Hepatocyte (in vitro differentiated cells): ENCODE measurements at regions not wholly inside any gene's neighbourhood (a gene's known extent, or its start where the extent isn't known, plus 50 kb on each side); places are given as distances from the start of the nearest gene placed in this dataset.

Experiments used
- DNase-seq: peaks from one replicate; pipeline ENCODE4 v3.0.0-alpha.2; 2016; ENCODE audit warnings: low spot score
- H2AFZ ChIP-seq: fragments of 200-600 bp; sonication (generic); 2 replicates; pipeline ENCODE4 v1.6.0; 2016; ENCODE audit warnings: antibody characterized with exemption, mild to moderate bottlenecking
- H3K27ac ChIP-seq: fragments of 200-600 bp; sonication (generic); 2 replicates; pipeline ENCODE4 v1.5.1; 2016; ENCODE audit warnings: mild to moderate bottlenecking
- H3K27me3 ChIP-seq: fragments of 200-600 bp; sonication (generic); 2 replicates; pipeline ENCODE4 v1.6.1; 2016
- H3K36me3 ChIP-seq: fragments of 200-600 bp; sonication (generic); replicated peaks from 2 replicates; pipeline ENCODE4 v1.5.1; 2016; ENCODE audit warnings: low read depth; ENCODE audit not compliant: insufficient read depth
- H3K4me1 ChIP-seq: fragments of 200-600 bp; sonication (generic); 2 replicates; pipeline ENCODE4 v1.5.1; 2016; ENCODE audit warnings: mild to moderate bottlenecking, moderate library complexity; ENCODE audit not compliant: insufficient read depth
- H3K4me2 ChIP-seq: fragments of 200-600 bp; sonication (generic); 2 replicates; pipeline ENCODE4 v1.6.0; 2016
- H3K4me3 ChIP-seq: fragments of 200-600 bp; sonication (generic); 2 replicates; pipeline ENCODE4 v1.5.1; 2016; ENCODE audit warnings: mild to moderate bottlenecking
- H3K79me2 ChIP-seq: fragments of 200-600 bp; sonication (generic); 2 replicates; pipeline ENCODE4 v1.6.0; 2017; ENCODE audit warnings: mild to moderate bottlenecking
- H3K9me2 ChIP-seq: fragments of 200-600 bp; sonication (generic); replicated peaks from 2 replicates; pipeline ENCODE4 v1.6.0; 2017; ENCODE audit warnings: mild to moderate bottlenecking; ENCODE audit not compliant: insufficient read depth
- H3K9me3 ChIP-seq: fragments of 200-600 bp; sonication (generic); 2 replicates; pipeline ENCODE4 v1.5.1; 2016; ENCODE audit warnings: low read depth, mild to moderate bottlenecking
- H4K20me1 ChIP-seq: fragments of 200-600 bp; sonication (generic); 2 replicates; pipeline ENCODE4 v1.6.0; 2016; ENCODE audit warnings: mild to moderate bottlenecking; ENCODE audit not compliant: insufficient read depth, poor library complexity, severe bottlenecking
- EZH2 ChIP-seq: fragments of 200-600 bp; sonication (generic); IDR thresholded peaks from 2 replicates; pipeline ENCODE4 v1.6.1; 2016; ENCODE audit warnings: antibody characterized with exemption, mild to moderate bottlenecking, borderline replicate concordance
- EZH2phosphoT487 ChIP-seq: fragments of 200-600 bp; sonication (generic); IDR thresholded peaks from one replicate; pipeline ENCODE4 v1.6.1; 2018; ENCODE audit warnings: antibody characterized with exemption, mild to moderate bottlenecking, low read depth, moderate library complexity; ENCODE audit not compliant: unreplicated experiment, severe bottlenecking
- WGBS: methylation state at CpG from one replicate; pipeline ENCODE4 v1.1.6; 2016; ENCODE audit warnings: low lambda C conversion rate; ENCODE audit errors: missing lambda C conversion rate; 5-methylcytosine and 5-hydroxymethylcytosine counted together
- TF ChIP-seq, protein P1 (sequence below): fragments of 200-600 bp; sonication (generic); IDR thresholded peaks from 2 replicates; pipeline ENCODE4 v1.5.1; 2016; ENCODE audit warnings: antibody characterized with exemption, mild to moderate bottlenecking; ENCODE audit not compliant: poor library complexity

DNA sequence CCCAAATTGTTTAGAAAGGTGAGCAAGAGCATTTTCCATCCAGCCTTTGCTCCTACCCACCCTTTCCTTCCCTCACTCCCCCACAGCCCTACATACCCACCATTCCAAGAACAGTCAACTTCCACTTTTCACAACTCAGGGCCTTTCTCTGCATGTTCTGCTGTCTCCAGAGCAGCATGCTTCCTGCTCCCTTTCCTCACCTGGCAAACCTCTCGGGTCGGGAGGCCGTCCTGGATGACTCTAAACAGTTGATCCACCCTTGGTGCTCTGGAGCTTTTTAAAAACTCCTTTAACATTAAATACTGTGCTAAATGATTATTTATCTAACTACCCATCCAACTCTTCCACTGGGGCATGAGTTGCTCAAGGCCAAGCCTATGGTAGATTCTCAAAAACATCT is 200.6 kb downstream of the SETD4 start:
- Histone ChIP-seq H2AFZ (no peak overlapping the region), H3K4me3 (no peak overlapping the region), H3K79me2 (no peaks in the 10 kb centered on the region), H3K9me3 (no peaks in the 10 kb centered on the region), H3K4me1 (peaks cover 9% of the 10 kb centered on the region), H3K9me2 (no peaks in the 10 kb centered on the region), H3K4me2 (peak overlapping the region; percentile 33), H4K20me1 (no peaks in the 10 kb centered on the region), H3K36me3 (no peaks in the 10 kb centered on the region), H3K27ac (no peak overlapping the region), H3K27me3 (no peaks in the 10 kb centered on the region)
- 74% methylated on average over 3 of the region's 3 CpGs for WGBS
- no peak for DNase-seq
- TF ChIP-seq EZH2: no peak
- TF ChIP-seq, protein P1, sequence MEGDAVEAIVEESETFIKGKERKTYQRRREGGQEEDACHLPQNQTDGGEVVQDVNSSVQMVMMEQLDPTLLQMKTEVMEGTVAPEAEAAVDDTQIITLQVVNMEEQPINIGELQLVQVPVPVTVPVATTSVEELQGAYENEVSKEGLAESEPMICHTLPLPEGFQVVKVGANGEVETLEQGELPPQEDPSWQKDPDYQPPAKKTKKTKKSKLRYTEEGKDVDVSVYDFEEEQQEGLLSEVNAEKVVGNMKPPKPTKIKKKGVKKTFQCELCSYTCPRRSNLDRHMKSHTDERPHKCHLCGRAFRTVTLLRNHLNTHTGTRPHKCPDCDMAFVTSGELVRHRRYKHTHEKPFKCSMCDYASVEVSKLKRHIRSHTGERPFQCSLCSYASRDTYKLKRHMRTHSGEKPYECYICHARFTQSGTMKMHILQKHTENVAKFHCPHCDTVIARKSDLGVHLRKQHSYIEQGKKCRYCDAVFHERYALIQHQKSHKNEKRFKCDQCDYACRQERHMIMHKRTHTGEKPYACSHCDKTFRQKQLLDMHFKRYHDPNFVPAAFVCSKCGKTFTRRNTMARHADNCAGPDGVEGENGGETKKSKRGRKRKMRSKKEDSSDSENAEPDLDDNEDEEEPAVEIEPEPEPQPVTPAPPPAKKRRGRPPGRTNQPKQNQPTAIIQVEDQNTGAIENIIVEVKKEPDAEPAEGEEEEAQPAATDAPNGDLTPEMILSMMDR: no peak
- TF ChIP-seq EZH2phosphoT487: no peak

DNA sequence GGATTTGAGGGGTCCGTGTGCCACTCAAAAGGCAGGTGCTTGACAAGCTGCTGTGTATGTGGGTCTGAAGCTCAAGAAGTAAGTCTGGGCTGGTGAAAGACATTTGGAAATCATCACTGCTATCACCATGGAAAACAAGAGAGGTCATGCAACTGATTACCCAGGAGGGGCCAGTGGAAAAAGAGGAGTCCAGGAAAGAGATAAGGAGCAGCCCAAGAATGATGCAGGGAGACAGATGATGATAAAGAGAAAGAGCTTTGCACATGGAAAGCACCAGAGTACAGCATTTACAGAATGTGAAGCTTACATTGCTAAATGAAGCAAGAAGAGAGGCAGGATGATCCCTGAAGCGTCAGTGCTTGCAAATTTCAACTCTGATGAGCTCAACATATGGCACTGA is 203.2 kb downstream of the SETD4 start:
- Histone ChIP-seq H3K79me2 (no peaks in the 10 kb centered on the region), H3K9me2 (no peaks in the 10 kb centered on the region), H3K4me1 (peaks cover 9% of the 10 kb centered on the region), H3K9me3 (no peaks in the 10 kb centered on the region), H3K4me2 (no peak overlapping the region), H3K27ac (no peak overlapping the region), H3K27me3 (no peaks in the 10 kb centered on the region), H3K36me3 (no peaks in the 10 kb centered on the region), H3K4me3 (no peak overlapping the region), H2AFZ (no peak overlapping the region), H4K20me1 (no peaks in the 10 kb centered on the region)
- DNase-seq: peak; percentile 16
- TF ChIP-seq EZH2 (no peak), EZH2phosphoT487 (no peak)
- TF ChIP-seq, protein P1: no peak
- WGBS: 75% methylated on average over 2 of the region's 2 CpGs

DNA sequence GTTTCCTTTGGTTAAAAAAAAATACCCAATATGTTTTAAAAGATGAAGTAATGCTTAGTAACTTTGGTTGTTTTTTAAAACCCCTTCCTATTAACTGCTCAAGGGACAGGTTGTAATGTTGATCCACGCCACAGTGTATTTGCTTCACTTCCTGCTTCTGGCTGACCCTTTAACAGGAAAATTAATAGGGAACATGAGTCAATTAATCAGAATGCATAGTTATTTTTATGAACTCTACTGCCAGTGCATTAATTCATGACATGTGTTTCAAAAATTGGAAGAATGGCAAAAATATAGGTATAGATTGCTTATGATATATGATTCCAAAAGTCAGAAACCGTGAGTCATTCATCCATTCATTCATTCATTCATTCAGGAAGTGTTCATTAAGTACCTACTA is 204.8 kb downstream of the SETD4 start:
- Histone ChIP-seq H3K4me3 (no peak overlapping the region), H3K27ac (no peak overlapping the region), H3K4me1 (peaks cover 9% of the 10 kb centered on the region), H2AFZ (no peak overlapping the region), H3K9me2 (no peaks in the 10 kb centered on the region), H3K36me3 (no peaks in the 10 kb centered on the region), H3K9me3 (no peaks in the 10 kb centered on the region), H3K27me3 (no peaks in the 10 kb centered on the region), H3K79me2 (no peaks in the 10 kb centered on the region), H3K4me2 (no peak overlapping the region), H4K20me1 (no peaks in the 10 kb centered on the region)
- TF ChIP-seq, protein P1: no peak
- TF ChIP-seq EZH2: no peak
- no peak for TF ChIP-seq EZH2phosphoT487
- WGBS: 82% methylated on average over 2 of the region's 2 CpGs
- no peak for DNase-seq

DNA sequence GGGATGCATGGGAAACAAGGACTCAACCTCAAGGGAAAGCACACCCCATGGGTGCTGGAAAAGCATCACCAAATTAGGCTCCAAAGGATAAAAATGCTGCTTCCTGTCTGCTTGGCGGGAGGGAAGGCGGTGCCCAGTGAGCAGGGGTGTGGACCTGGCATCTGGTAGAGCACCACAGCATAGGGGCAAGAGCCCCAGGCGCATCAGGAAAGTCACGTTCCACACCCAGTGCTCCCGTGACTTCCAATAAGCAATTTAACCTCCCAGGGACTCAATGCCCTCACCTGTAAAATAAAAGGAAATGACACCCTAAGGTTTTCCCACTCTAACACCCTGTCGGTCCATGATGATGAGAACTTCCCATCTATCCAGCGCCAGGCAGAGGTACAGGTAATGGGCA is 206.0 kb downstream of the SETD4 start:
- Histone ChIP-seq H3K79me2 (no peaks in the 10 kb centered on the region), H3K27me3 (no peaks in the 10 kb centered on the region), H3K27ac (no peak overlapping the region), H3K36me3 (no peaks in the 10 kb centered on the region), H3K4me1 (no peaks in the 10 kb centered on the region), H3K9me3 (no peaks in the 10 kb centered on the region), H4K20me1 (no peaks in the 10 kb centered on the region), H2AFZ (no peak overlapping the region), H3K9me2 (no peaks in the 10 kb centered on the region), H3K4me3 (no peak overlapping the region), H3K4me2 (no peak overlapping the region)
- whole genome bisulfite sequencing: 92% methylated on average over 7 of the region's 7 CpGs
- no peak for DNase-seq
- TF ChIP-seq EZH2phosphoT487: no peak
- TF ChIP-seq EZH2: no peak
- TF ChIP-seq, protein P1: no peak
